HepG2 (cell line): ENCODE measurements at regions not wholly inside any gene's neighbourhood (a gene's known extent, or its start where the extent isn't known, plus 50 kb on each side); places are given as distances from the start of the nearest gene placed in this dataset.
A peak's percentile ranks its signal among the peaks of the same experiment; 100 is the strongest.

Experiments used
- CAMTA2 ChIP-seq: sonication (generic); formaldehyde crosslinking; IDR thresholded peaks from 2 replicates; pipeline ENCODE4 v1.4.0; 2020; ENCODE audit warnings: mild to moderate bottlenecking, missing genetic modification reagents, borderline replicate concordance
- HNRNPLL ChIP-seq: fragments of 200-400 bp; formaldehyde crosslinking; IDR thresholded peaks from 2 replicates; pipeline ENCODE4 v1.6.1; 2017; ENCODE audit warnings: mild to moderate bottlenecking, low read depth, low read length; ENCODE audit not compliant: poor library complexity, severe bottlenecking
- KLF16 ChIP-seq, 2 experiments: sonication (generic) in 1 of 2; formaldehyde crosslinking in 1 of 2; IDR thresholded peaks; 2 replicates each; pipeline versions ENCODE4 v1.6.1 to v1.8.0; 2016 to 2023; ENCODE audit warnings: missing genetic modification reagents in 2 of 2, missing compliant biosample characterization in 1 of 2
- KLF9 ChIP-seq: IDR thresholded peaks from 2 replicates; pipeline ENCODE4 v1.6.1; 2016; ENCODE audit warnings: low read depth
- NCOR1 ChIP-seq: fragments of 200-600 bp; sonication (generic); IDR thresholded peaks from 2 replicates; pipeline ENCODE4 v1.7.0; 2017; ENCODE audit warnings: antibody characterized with exemption, low read length, borderline replicate concordance
- SATB2 ChIP-seq: sonication (generic); formaldehyde crosslinking; IDR thresholded peaks from 2 replicates; pipeline ENCODE4 v1.5.0; 2020; ENCODE audit warnings: missing genetic modification reagents
- SNAI1 ChIP-seq: sonication (generic); formaldehyde crosslinking; IDR thresholded peaks from 2 replicates; pipeline ENCODE4 v1.5.0; 2020; ENCODE audit warnings: mild to moderate bottlenecking, missing genetic modification reagents, borderline replicate concordance
- TEAD2 ChIP-seq: sonication (generic); formaldehyde crosslinking; IDR thresholded peaks from 2 replicates; pipeline ENCODE4 v1.9.0; 2021; ENCODE audit warnings: missing genetic modification reagents
- ZFP1 ChIP-seq: IDR thresholded peaks from 2 replicates; pipeline ENCODE4 v1.6.1; 2016
- ZFP36L2 ChIP-seq: sonication (generic); formaldehyde crosslinking; IDR thresholded peaks from 2 replicates; pipeline ENCODE4 v1.4.0; 2020; ENCODE audit warnings: missing genetic modification reagents
- ZNF160 ChIP-seq: sonication (generic); formaldehyde crosslinking; IDR thresholded peaks from 2 replicates; pipeline ENCODE4 v1.8.0; 2022; ENCODE audit warnings: mild to moderate bottlenecking, inconsistent platforms, missing genetic modification reagents
- ZNF17 ChIP-seq: sonication (generic); formaldehyde crosslinking; IDR thresholded peaks from 2 replicates; pipeline ENCODE4 v1.5.0; 2020; ENCODE audit warnings: mild to moderate bottlenecking, missing genetic modification reagents
- ZNF30 ChIP-seq: sonication (generic); formaldehyde crosslinking; IDR thresholded peaks from 2 replicates; pipeline ENCODE4 v1.5.0; 2020; ENCODE audit warnings: mild to moderate bottlenecking, missing genetic modification reagents
- ZNF446 ChIP-seq: sonication (generic); formaldehyde crosslinking; IDR thresholded peaks from 2 replicates; pipeline ENCODE4 v1.5.0; 2020; ENCODE audit warnings: mild to moderate bottlenecking, missing genetic modification reagents
- ZNF703 ChIP-seq: sonication (generic); formaldehyde crosslinking; IDR thresholded peaks from 2 replicates; pipeline ENCODE4 v1.5.1; 2020; ENCODE audit warnings: missing genetic modification reagents, mild to moderate bottlenecking, moderate library complexity, borderline replicate concordance
- TF ChIP-seq, protein P1 (sequence below): sonication (generic); formaldehyde crosslinking; IDR thresholded peaks from 2 replicates; pipeline ENCODE4 v1.4.0; 2020; ENCODE audit warnings: missing genetic modification reagents
- TF ChIP-seq, protein P2 (sequence below): sonication (generic); formaldehyde crosslinking; IDR thresholded peaks from 2 replicates; pipeline ENCODE4 v1.8.0; 2022; ENCODE audit warnings: missing genetic modification reagents, mild to moderate bottlenecking, moderate library complexity, borderline replicate concordance
- TF ChIP-seq, protein P3 (sequence below): sonication (generic); formaldehyde crosslinking; IDR thresholded peaks from 2 replicates; pipeline ENCODE4 v1.8.1; 2022; ENCODE audit warnings: mild to moderate bottlenecking, missing genetic modification reagents
- TF ChIP-seq, protein P4 (sequence below): sonication (generic); formaldehyde crosslinking; IDR thresholded peaks from 2 replicates; pipeline ENCODE4 v1.5.0; 2020; ENCODE audit warnings: missing genetic modification reagents

DNA sequence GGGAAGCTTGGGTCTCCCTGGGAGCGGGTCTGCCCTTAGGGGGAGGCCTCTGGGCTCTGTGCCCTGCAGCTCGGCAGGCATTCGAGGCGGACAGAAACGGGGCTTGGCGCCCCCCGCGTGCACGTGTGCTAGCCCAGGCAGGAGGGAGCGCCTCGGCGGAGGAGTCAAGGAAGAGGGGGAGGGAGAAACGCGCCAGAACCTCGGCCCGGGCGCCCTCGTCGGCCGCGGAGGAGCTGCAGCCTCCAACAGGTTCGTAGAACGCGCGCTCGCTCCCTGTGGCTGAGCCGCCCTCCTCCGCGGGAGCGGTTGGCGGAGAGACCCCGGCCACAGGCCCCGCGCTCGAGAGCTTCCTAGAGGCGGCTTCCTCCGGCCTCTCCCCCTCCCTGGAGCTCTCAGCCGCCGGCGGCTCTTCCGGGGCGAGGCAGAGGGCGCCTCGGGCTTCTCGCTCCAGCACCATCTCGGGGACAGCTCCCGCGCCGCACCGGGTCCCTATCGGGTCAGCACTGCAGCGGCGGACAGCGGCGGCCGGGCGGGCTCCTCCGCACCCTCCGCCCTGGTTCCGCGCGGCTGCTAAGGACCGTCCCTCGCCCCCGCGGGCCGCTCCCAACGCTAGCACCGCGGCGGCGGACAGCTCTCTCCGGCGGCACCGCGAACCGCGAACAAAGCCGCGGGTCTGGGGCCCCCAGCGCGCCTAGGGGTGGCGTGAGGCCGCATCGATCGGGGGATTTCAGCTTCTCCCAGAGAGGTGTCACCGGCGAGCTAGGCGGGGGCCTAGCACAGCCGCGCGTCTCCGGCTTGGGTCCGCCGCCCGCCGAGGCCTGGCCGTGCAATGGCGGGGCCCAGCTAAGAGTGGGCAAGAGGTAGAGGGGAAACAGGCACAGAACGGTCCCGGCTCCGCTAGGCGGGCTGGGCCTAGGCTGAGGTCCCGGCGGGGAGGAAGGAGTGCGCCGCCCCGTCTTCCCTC lies 74.6 kb upstream of the CPLX2 start (continued):
- TF ChIP-seq ZNF30 (CRISPR knock-in tag), result peak; percentile 100
- TF ChIP-seq, protein P1, sequence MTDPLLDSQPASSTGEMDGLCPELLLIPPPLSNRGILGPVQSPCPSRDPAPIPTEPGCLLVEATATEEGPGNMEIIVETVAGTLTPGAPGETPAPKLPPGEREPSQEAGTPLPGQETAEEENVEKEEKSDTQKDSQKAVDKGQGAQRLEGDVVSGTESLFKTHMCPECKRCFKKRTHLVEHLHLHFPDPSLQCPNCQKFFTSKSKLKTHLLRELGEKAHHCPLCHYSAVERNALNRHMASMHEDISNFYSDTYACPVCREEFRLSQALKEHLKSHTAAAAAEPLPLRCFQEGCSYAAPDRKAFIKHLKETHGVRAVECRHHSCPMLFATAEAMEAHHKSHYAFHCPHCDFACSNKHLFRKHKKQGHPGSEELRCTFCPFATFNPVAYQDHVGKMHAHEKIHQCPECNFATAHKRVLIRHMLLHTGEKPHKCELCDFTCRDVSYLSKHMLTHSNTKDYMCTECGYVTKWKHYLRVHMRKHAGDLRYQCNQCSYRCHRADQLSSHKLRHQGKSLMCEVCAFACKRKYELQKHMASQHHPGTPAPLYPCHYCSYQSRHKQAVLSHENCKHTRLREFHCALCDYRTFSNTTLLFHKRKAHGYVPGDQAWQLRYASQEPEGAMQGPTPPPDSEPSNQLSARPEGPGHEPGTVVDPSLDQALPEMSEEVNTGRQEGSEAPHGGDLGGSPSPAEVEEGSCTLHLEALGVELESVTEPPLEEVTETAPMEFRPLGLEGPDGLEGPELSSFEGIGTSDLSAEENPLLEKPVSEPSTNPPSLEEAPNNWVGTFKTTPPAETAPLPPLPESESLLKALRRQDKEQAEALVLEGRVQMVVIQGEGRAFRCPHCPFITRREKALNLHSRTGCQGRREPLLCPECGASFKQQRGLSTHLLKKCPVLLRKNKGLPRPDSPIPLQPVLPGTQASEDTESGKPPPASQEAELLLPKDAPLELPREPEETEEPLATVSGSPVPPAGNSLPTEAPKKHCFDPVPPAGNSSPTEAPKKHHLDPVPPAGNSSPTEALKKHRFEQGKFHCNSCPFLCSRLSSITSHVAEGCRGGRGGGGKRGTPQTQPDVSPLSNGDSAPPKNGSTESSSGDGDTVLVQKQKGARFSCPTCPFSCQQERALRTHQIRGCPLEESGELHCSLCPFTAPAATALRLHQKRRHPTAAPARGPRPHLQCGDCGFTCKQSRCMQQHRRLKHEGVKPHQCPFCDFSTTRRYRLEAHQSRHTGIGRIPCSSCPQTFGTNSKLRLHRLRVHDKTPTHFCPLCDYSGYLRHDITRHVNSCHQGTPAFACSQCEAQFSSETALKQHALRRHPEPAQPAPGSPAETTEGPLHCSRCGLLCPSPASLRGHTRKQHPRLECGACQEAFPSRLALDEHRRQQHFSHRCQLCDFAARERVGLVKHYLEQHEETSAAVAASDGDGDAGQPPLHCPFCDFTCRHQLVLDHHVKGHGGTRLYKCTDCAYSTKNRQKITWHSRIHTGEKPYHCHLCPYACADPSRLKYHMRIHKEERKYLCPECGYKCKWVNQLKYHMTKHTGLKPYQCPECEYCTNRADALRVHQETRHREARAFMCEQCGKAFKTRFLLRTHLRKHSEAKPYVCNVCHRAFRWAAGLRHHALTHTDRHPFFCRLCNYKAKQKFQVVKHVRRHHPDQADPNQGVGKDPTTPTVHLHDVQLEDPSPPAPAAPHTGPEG (CRISPR knock-in tag), result peak; percentile 99
- peak; percentile 100 for TF ChIP-seq CAMTA2 (CRISPR knock-in tag)
- TF ChIP-seq ZNF17 (CRISPR knock-in tag), result peak; percentile 99
- peak; percentile 99 for TF ChIP-seq ZNF160
- TF ChIP-seq ZFP36L2 (CRISPR knock-in tag), result peak; percentile 99
- TF ChIP-seq NCOR1, result no peak
- peak; percentile 99 for TF ChIP-seq TEAD2
- peak; percentile 100 for TF ChIP-seq SNAI1
- peak; percentile 99 for TF ChIP-seq KLF9
- TF ChIP-seq HNRNPLL, result peak; percentile 93
- TF ChIP-seq SATB2 (CRISPR knock-in tag), result peak; percentile 99
- TF ChIP-seq, protein P2, sequence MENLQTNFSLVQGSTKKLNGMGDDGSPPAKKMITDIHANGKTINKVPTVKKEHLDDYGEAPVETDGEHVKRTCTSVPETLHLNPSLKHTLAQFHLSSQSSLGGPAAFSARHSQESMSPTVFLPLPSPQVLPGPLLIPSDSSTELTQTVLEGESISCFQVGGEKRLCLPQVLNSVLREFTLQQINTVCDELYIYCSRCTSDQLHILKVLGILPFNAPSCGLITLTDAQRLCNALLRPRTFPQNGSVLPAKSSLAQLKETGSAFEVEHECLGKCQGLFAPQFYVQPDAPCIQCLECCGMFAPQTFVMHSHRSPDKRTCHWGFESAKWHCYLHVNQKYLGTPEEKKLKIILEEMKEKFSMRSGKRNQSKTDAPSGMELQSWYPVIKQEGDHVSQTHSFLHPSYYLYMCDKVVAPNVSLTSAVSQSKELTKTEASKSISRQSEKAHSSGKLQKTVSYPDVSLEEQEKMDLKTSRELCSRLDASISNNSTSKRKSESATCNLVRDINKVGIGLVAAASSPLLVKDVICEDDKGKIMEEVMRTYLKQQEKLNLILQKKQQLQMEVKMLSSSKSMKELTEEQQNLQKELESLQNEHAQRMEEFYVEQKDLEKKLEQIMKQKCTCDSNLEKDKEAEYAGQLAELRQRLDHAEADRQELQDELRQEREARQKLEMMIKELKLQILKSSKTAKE, result peak; percentile 95
- TF ChIP-seq, protein P3, sequence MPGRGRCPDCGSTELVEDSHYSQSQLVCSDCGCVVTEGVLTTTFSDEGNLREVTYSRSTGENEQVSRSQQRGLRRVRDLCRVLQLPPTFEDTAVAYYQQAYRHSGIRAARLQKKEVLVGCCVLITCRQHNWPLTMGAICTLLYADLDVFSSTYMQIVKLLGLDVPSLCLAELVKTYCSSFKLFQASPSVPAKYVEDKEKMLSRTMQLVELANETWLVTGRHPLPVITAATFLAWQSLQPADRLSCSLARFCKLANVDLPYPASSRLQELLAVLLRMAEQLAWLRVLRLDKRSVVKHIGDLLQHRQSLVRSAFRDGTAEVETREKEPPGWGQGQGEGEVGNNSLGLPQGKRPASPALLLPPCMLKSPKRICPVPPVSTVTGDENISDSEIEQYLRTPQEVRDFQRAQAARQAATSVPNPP, result peak; percentile 100
- peak; percentile 99 to 100 for TF ChIP-seq KLF16 (CRISPR knock-in tag; IDR thresholded peaks at IDR 0.05)
- peak; percentile 100 for TF ChIP-seq ZNF703
- peak; percentile 98 for TF ChIP-seq ZFP1 (CRISPR knock-in tag)
- TF ChIP-seq, protein P4, sequence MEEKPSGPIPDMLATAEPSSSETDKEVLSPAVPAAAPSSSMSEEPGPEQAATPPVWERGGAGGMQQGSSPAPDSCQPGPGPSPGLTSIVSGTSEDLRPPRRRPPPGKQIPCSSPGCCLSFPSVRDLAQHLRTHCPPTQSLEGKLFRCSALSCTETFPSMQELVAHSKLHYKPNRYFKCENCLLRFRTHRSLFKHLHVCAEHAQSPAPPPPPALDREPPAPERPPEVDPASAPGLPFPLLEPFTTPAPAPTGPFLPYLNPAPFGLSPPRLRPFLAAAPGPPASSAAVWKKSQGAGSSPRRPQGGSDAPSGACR (CRISPR knock-in tag), result peak; percentile 100
- TF ChIP-seq ZNF446, result peak; percentile 100
